ENCODE measurements at regions not wholly inside any gene's neighbourhood (a gene's known extent, or its start where the extent isn't known, plus 50 kb on each side); places are given as distances from the start of the nearest gene placed in this dataset.

- intact Hi-C loops (cut with DNase I; ENCODE audit: low total_unique reads): no loop called here
- TF ChIP-seq POLR2AphosphoS5 (IDR thresholded peaks at IDR 0.05) (no peak), POLR2A (IDR thresholded peaks at IDR 0.05) (no peak), CTCF (IDR thresholded peaks at IDR 0.05) (no peak)
- Histone ChIP-seq H3K36me3 (no peaks in the 10 kb centered on the region), H3K4me3 (no peak overlapping the region), H3K4me1 (no peaks in the 10 kb centered on the region), H3K9me3 (no peaks in the 10 kb centered on the region), H3K27me3 (no peaks in the 10 kb centered on the region), H3K27ac (no peak overlapping the region)
- DNase-seq (ENCODE audit: low spot score in 2 of 2): no peak
These were observed 1372.1 kb downstream of the EPHA7 start for GRCh38 chr6:92047152-92047850.

- H3K36me3 ChIP-seq: no peaks in the 10 kb centered on the region
- TF ChIP-seq POLR2AphosphoS5 (IDR thresholded peaks at IDR 0.05) (no peak), POLR2A (IDR thresholded peaks at IDR 0.05) (no peak), CTCF (IDR thresholded peaks at IDR 0.05) (no peak)
- no peak for DNase-seq (ENCODE audit: low spot score in 2 of 2)
- H3K4me1 ChIP-seq: no peaks in the 10 kb centered on the region
- no peaks in the 10 kb centered on the region for H3K27me3 ChIP-seq
- H3K4me3 ChIP-seq: no peak overlapping the region
- no peaks in the 10 kb centered on the region for H3K9me3 ChIP-seq
- intact Hi-C loops (cut with DNase I; ENCODE audit: low total_unique reads): no loop called here
- H3K27ac ChIP-seq: no peak overlapping the region
These were observed 1375.0 kb downstream of the EPHA7 start for GRCh38 chr6:92044312-92044711.

GRCh38 chr6:92043777-92044176 lies 1375.6 kb downstream of the EPHA7 start:
- Histone ChIP-seq H3K9me3 (no peaks in the 10 kb centered on the region), H3K4me1 (no peaks in the 10 kb centered on the region), H3K27ac (no peak overlapping the region), H3K36me3 (no peaks in the 10 kb centered on the region), H3K27me3 (no peaks in the 10 kb centered on the region), H3K4me3 (no peak overlapping the region)
- intact Hi-C loops (cut with DNase I; ENCODE audit: low total_unique reads): no loop called here
- no peak for TF ChIP-seq CTCF (IDR thresholded peaks at IDR 0.05)
- TF ChIP-seq POLR2AphosphoS5 (IDR thresholded peaks at IDR 0.05): no peak
- no peak for TF ChIP-seq POLR2A (IDR thresholded peaks at IDR 0.05)
- no peak for DNase-seq (ENCODE audit: low spot score in 2 of 2)

DNA sequence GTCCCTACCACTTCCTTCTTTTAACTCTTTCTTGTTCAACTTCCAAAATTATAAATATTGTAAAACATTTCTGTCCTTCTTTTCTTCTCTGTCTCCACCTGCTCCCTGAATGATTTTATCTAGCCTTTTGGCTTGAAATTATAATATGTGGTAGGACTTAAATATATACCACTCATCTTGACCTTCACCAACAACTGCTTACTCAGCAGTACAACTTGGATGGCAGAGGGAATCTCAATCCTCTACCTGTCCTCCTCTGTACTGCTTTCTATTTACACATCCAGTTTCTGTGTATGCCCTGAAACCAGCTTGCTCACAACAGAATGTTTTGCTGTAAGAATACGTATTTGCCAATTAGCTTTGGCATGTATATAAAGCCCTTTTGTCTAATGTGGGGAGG lies 1392.5 kb downstream of the EPHA7 start:
- H3K27me3 ChIP-seq: no peaks in the 10 kb centered on the region
- H3K9me3 ChIP-seq: no peaks in the 10 kb centered on the region
- intact Hi-C loops (cut with DNase I; ENCODE audit: low total_unique reads): no loop called here
- no peaks in the 10 kb centered on the region for H3K4me1 ChIP-seq
- no peaks in the 10 kb centered on the region for H3K36me3 ChIP-seq
- DNase-seq (ENCODE audit: low spot score in 2 of 2): no peak
- H3K4me3 ChIP-seq: no peak overlapping the region
- no peak overlapping the region for H3K27ac ChIP-seq
- TF ChIP-seq CTCF (IDR thresholded peaks at IDR 0.05) (no peak), POLR2A (IDR thresholded peaks at IDR 0.05) (no peak), POLR2AphosphoS5 (IDR thresholded peaks at IDR 0.05) (no peak)

DNA sequence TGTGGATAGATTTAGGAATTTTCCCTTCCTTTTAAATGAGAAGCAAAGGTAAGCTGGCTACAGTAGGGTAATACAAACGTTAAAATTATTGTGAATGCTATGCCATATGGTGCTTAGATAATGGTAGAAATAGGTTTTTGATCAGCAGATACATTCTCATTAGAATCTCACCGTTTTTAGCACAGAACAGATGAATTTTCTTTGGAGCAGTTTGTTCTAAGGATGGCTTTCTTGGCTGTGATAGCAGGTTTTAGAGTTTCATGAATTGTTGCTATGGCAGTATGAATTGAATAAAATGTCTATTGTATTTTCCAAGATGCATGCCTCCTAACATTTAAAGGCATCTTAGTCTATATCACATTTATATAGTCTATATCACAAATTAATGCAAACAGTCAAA lies 1394.5 kb downstream of the EPHA7 start:
- no peak for DNase-seq (ENCODE audit: low spot score in 2 of 2)
- no peaks in the 10 kb centered on the region for H3K9me3 ChIP-seq
- H3K36me3 ChIP-seq: no peaks in the 10 kb centered on the region
- no peak overlapping the region for H3K4me3 ChIP-seq
- H3K4me1 ChIP-seq: no peaks in the 10 kb centered on the region
- H3K27ac ChIP-seq: no peak overlapping the region
- TF ChIP-seq CTCF (IDR thresholded peaks at IDR 0.05): no peak
- no peak for TF ChIP-seq POLR2A (IDR thresholded peaks at IDR 0.05)
- TF ChIP-seq POLR2AphosphoS5 (IDR thresholded peaks at IDR 0.05): no peak
- intact Hi-C loops (cut with DNase I; ENCODE audit: low total_unique reads): no loop called here
- H3K27me3 ChIP-seq: no peaks in the 10 kb centered on the region

Measured in breast epithelium (tissue), 4 donors.